ENCODE measurements at regions not wholly inside any gene's neighbourhood (a gene's known extent, or its start where the extent isn't known, plus 50 kb on each side); places are given as distances from the start of the nearest gene placed in this dataset.

GRCh38 chr9:107431461-107431860, 58.1 kb downstream of the KLF4 start:
- no peak for DNase-seq (ENCODE audit: low read depth)

- no peak for DNase-seq (ENCODE audit: low read depth)
Observed at GRCh38 chr9:107430071-107430470, 59.5 kb downstream of the KLF4 start.

GRCh38 chr9:107426126-107426525, 63.4 kb downstream of the KLF4 start:
- DNase-seq (ENCODE audit: low read depth), result no peak

GRCh38 chr9:107425101-107426025, 64.2 kb downstream of the KLF4 start:
- DNase-seq (ENCODE audit: low read depth), result peak; percentile 6

- DNase-seq (ENCODE audit: low read depth), result no peak
Observed at GRCh38 chr9:107423540-107423939, 66.0 kb downstream of the KLF4 start.

- DNase-seq (ENCODE audit: low read depth), result no peak
Observed at GRCh38 chr9:107422189-107423185, 67.1 kb downstream of the KLF4 start.

- no peak for DNase-seq (ENCODE audit: low read depth)
Observed at GRCh38 chr9:107410420-107410819, 79.1 kb downstream of the KLF4 start.

GRCh38 chr9:107409581-107410389, 79.8 kb downstream of the KLF4 start:
- DNase-seq (ENCODE audit: low read depth), result no peak

GRCh38 chr9:107407675-107408074, 81.9 kb downstream of the KLF4 start:
- no peak for DNase-seq (ENCODE audit: low read depth)

- DNase-seq (ENCODE audit: low read depth), result no peak
Observed at GRCh38 chr9:107405511-107405910, 84.1 kb downstream of the KLF4 start.

GRCh38 chr9:107404736-107405135, 84.8 kb downstream of the KLF4 start:
- no peak for DNase-seq (ENCODE audit: low read depth)

- DNase-seq (ENCODE audit: low read depth), result no peak
Observed at GRCh38 chr9:107404161-107404560, 85.4 kb downstream of the KLF4 start.

- DNase-seq (ENCODE audit: low read depth), result no peak
Observed at GRCh38 chr9:107397076-107398044, 92.2 kb downstream of the KLF4 start.

GRCh38 chr9:107394264-107394663, 95.3 kb downstream of the KLF4 start:
- no peak for DNase-seq (ENCODE audit: low read depth)

GRCh38 chr9:107390778-107391177, 98.8 kb downstream of the KLF4 start:
- no peak for DNase-seq (ENCODE audit: low read depth)

GRCh38 chr9:107390279-107390678, 99.3 kb downstream of the KLF4 start:
- DNase-seq (ENCODE audit: low read depth), result no peak

GRCh38 chr9:107389617-107390071, 99.9 kb downstream of the KLF4 start:
- no peak for DNase-seq (ENCODE audit: low read depth)

GRCh38 chr9:107388890-107389289, 100.7 kb downstream of the KLF4 start:
- DNase-seq (ENCODE audit: low read depth), result no peak

- DNase-seq (ENCODE audit: low read depth), result no peak
Observed at GRCh38 chr9:107387409-107387808, 102.2 kb downstream of the KLF4 start.

GRCh38 chr9:107386396-107386795, 103.2 kb downstream of the KLF4 start:
- DNase-seq (ENCODE audit: low read depth), result no peak

All from activated T-helper 1 cell treated with Interleukin-2 at 50 U/mL for 16 hours (primary cell).